ENCODE measurements at regions not wholly inside any gene's neighbourhood (a gene's known extent, or its start where the extent isn't known, plus 50 kb on each side); places are given as distances from the start of the nearest gene placed in this dataset.
"Not testable (repeated sequence)": the region's sequence is repeated elsewhere in the genome, so short reads cannot be mapped to it uniquely, and the experiment has no call there.

DNA sequence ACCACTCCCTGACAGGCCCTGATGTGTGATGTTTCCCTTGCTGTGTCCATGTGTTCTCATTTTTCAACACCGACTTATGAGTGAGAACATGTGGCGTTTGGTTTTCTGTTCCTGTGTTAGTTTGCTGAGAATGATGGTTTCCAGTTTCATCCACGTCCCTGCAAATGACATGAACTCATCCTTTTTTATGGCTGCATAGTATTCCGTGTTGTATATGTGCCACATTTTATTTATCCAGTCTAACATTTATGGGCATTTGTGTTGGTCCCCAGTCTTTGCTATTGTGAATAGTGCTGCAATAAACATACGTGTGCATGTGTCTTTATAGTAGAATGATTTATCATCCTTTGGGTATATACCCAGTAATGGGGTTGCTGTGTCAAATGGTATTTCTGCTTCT, 830.3 kb upstream of the ADGRB3 start:
- TF ChIP-seq, protein P1, sequence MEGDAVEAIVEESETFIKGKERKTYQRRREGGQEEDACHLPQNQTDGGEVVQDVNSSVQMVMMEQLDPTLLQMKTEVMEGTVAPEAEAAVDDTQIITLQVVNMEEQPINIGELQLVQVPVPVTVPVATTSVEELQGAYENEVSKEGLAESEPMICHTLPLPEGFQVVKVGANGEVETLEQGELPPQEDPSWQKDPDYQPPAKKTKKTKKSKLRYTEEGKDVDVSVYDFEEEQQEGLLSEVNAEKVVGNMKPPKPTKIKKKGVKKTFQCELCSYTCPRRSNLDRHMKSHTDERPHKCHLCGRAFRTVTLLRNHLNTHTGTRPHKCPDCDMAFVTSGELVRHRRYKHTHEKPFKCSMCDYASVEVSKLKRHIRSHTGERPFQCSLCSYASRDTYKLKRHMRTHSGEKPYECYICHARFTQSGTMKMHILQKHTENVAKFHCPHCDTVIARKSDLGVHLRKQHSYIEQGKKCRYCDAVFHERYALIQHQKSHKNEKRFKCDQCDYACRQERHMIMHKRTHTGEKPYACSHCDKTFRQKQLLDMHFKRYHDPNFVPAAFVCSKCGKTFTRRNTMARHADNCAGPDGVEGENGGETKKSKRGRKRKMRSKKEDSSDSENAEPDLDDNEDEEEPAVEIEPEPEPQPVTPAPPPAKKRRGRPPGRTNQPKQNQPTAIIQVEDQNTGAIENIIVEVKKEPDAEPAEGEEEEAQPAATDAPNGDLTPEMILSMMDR (IDR thresholded peaks at IDR 0.05 in 2 of 3, conservative IDR thresholded peaks at IDR 0.05 in 1 of 3; ENCODE audit: control insufficient read depth in 2 of 3, extremely low read depth in 1 of 3, insufficient read depth in 1 of 3, low read depth in 3 of 3, low read length in 3 of 3): not testable (repeated sequence)
- not testable (repeated sequence) for TF ChIP-seq POLR2A (IDR thresholded peaks at IDR 0.05; ENCODE audit: low read depth, low read length); ZZZ3 (IDR thresholded peaks at IDR 0.05; ENCODE audit: control insufficient read depth, insufficient read length, low read depth); EP300 (IDR thresholded peaks at IDR 0.05; ENCODE audit: borderline replicate concordance in 1 of 2, control insufficient read depth in 1 of 2, low read depth in 2 of 2, low read length in 2 of 2); POLR2AphosphoS5 (IDR thresholded peaks at IDR 0.05; ENCODE audit: low read length); MTA3 (IDR thresholded peaks at IDR 0.05; ENCODE audit: borderline replicate concordance, low read length); NFYA (IDR thresholded peaks at IDR 0.05; ENCODE audit: borderline replicate concordance, low read depth, low read length); IKZF1 (conservative IDR thresholded peaks at IDR 0.05)
- TF ChIP-seq, protein P2, sequence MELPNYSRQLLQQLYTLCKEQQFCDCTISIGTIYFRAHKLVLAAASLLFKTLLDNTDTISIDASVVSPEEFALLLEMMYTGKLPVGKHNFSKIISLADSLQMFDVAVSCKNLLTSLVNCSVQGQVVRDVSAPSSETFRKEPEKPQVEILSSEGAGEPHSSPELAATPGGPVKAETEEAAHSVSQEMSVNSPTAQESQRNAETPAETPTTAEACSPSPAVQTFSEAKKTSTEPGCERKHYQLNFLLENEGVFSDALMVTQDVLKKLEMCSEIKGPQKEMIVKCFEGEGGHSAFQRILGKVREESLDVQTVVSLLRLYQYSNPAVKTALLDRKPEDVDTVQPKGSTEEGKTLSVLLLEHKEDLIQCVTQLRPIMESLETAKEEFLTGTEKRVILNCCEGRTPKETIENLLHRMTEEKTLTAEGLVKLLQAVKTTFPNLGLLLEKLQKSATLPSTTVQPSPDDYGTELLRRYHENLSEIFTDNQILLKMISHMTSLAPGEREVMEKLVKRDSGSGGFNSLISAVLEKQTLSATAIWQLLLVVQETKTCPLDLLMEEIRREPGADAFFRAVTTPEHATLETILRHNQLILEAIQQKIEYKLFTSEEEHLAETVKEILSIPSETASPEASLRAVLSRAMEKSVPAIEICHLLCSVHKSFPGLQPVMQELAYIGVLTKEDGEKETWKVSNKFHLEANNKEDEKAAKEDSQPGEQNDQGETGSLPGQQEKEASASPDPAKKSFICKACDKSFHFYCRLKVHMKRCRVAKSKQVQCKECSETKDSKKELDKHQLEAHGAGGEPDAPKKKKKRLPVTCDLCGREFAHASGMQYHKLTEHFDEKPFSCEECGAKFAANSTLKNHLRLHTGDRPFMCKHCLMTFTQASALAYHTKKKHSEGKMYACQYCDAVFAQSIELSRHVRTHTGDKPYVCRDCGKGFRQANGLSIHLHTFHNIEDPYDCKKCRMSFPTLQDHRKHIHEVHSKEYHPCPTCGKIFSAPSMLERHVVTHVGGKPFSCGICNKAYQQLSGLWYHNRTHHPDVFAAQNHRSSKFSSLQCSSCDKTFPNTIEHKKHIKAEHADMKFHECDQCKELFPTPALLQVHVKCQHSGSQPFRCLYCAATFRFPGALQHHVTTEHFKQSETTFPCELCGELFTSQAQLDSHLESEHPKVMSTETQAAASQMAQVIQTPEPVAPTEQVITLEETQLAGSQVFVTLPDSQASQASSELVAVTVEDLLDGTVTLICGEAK (IDR thresholded peaks at IDR 0.05; ENCODE audit: borderline replicate concordance): not testable (repeated sequence)
